ENCODE measurements at regions not wholly inside any gene's neighbourhood (a gene's known extent, or its start where the extent isn't known, plus 50 kb on each side); places are given as distances from the start of the nearest gene placed in this dataset.
"Not testable (repeated sequence)": the region's sequence is repeated elsewhere in the genome, so short reads cannot be mapped to it uniquely, and the experiment has no call there.

- DNase-seq: no peak
Observed at GRCh38 chr1:166701603-166702100, 137.6 kb upstream of the POGK start.

- DNase-seq: no peak
Observed at GRCh38 chr1:166703141-166703540, 136.1 kb upstream of the POGK start.

- no peak for DNase-seq
Observed at GRCh38 chr1:166703726-166704462, 135.4 kb upstream of the POGK start.

- no peak for DNase-seq
Observed at GRCh38 chr1:166705376-166706289, 133.6 kb upstream of the POGK start.

GRCh38 chr1:166716620-166717019 is 122.7 kb upstream of the POGK start:
- DNase-seq: no peak

- DNase-seq: no peak
Observed at GRCh38 chr1:166721145-166721544, 118.1 kb upstream of the POGK start.

- DNase-seq: no peak
Observed at GRCh38 chr1:166730299-166730888, 108.9 kb upstream of the POGK start.

- no peak for DNase-seq
Observed at GRCh38 chr1:166738140-166738539, 101.1 kb upstream of the POGK start.

GRCh38 chr1:166738873-166739272 is 100.4 kb upstream of the POGK start:
- no peak for DNase-seq

- no peak for DNase-seq
Observed at GRCh38 chr1:166740668-166741276, 98.5 kb upstream of the POGK start.

- no peak for DNase-seq
Observed at GRCh38 chr1:166763318-166763717, 76.0 kb upstream of the POGK start.

- DNase-seq: no peak
Observed at GRCh38 chr1:166766942-166767341, 72.3 kb upstream of the POGK start.

- not testable (repeated sequence) for DNase-seq
Observed at GRCh38 chr1:166784646-166785045, 54.6 kb upstream of the POGK start.

- DNase-seq: no peak
Observed at GRCh38 chr1:166785987-166786386, 53.3 kb upstream of the POGK start.

- no peak for DNase-seq
Observed at GRCh38 chr1:166789286-166789685, 50.0 kb upstream of the POGK start.

Measured in activated CD4-positive, alpha-beta T cell treated with anti-CD3 and anti-CD28 coated beads, Interleukin-2, Interleukin-6, amounts not matched to agents 100 ng/mL and 50 ng/mL, durations not matched to agents 16 hours and 8 hours (primary cell).